Liver (tissue), 8 donors: ENCODE measurements at regions not wholly inside any gene's neighbourhood (a gene's known extent, or its start where the extent isn't known, plus 50 kb on each side); places are given as distances from the start of the nearest gene placed in this dataset.

ENCODE experiments used
- DNase-seq: peaks from one replicate; pipeline ENCODE4 v3.0.0-alpha.2; 2017; ENCODE audit warnings: low spot score
- H3K27ac ChIP-seq, 2 donors: one replicate each; pipeline ENCODE4 v1.7.0; 2013; ENCODE audit warnings: inconsistent platforms in 2 of 2, low read length in 2 of 2, control low read depth in 1 of 2, low read depth in 1 of 2, mild to moderate bottlenecking in 1 of 2
- H3K27me3 ChIP-seq, 4 donors: one replicate each; pipeline versions ENCODE4 v1.6.1 to v1.7.0; 2013; ENCODE audit warnings: low read length in 3 of 4, inconsistent platforms in 1 of 4, mild to moderate bottlenecking in 1 of 4, moderate library complexity in 1 of 4; ENCODE audit not compliant: control insufficient read depth in 4 of 4, insufficient read depth in 4 of 4
- H3K36me3 ChIP-seq, 4 donors: one replicate each; pipeline versions ENCODE4 v1.6.1 to v1.7.0; 2013; ENCODE audit warnings: low read length in 3 of 4, mild to moderate bottlenecking in 3 of 4, low read depth in 1 of 4, moderate library complexity in 1 of 4; ENCODE audit not compliant: control insufficient read depth in 4 of 4, insufficient read depth in 3 of 4
- H3K4me1 ChIP-seq, 4 donors: one replicate each; pipeline versions ENCODE4 v1.6.1 to v1.7.0; 2013; ENCODE audit warnings: low read length in 3 of 4, mild to moderate bottlenecking in 3 of 4, moderate library complexity in 1 of 4; ENCODE audit not compliant: control insufficient read depth in 4 of 4, insufficient read depth in 4 of 4
- H3K4me3 ChIP-seq, 3 donors: one replicate each; pipeline versions ENCODE4 v1.6.1 to v1.7.0; 2013; ENCODE audit warnings: low read length in 3 of 3, control low read depth in 1 of 3, low read depth in 1 of 3, mild to moderate bottlenecking in 1 of 3
- H3K9ac ChIP-seq, 2 donors: one replicate each; pipeline ENCODE4 v1.7.0; 2013; ENCODE audit warnings: low read length in 2 of 2, mild to moderate bottlenecking in 2 of 2, moderate library complexity in 2 of 2, control low read depth in 1 of 2, low read depth in 1 of 2
- H3K9me3 ChIP-seq, 4 donors: one replicate each; pipeline versions ENCODE4 v1.6.1 to v1.7.0; 2013; ENCODE audit warnings: low read length in 3 of 4; ENCODE audit not compliant: control insufficient read depth in 4 of 4
- CTCF ChIP-seq: fragments of 150-350 bp; IDR thresholded peaks from 2 replicates; pipeline ENCODE4 v1.5.1; 2017; ENCODE audit warnings: improper control_type of control experiment, low read depth, low read length; ENCODE audit not compliant: missing input control
- EGR1 ChIP-seq, 2 donors: IDR thresholded peaks; 2 replicates each; pipeline ENCODE4 v1.6.1; 2016 to 2018; ENCODE audit warnings: antibody characterized with exemption in 2 of 2, low read depth in 2 of 2
- FOXA1 ChIP-seq: IDR thresholded peaks from 2 replicates; pipeline ENCODE4 v1.6.1; 2016; ENCODE audit warnings: antibody characterized with exemption
- FOXA2 ChIP-seq: IDR thresholded peaks from 2 replicates; pipeline ENCODE4 v1.6.1; 2016; ENCODE audit warnings: antibody characterized with exemption
- GABPA ChIP-seq, 2 donors: IDR thresholded peaks in 1 of 2; conservative IDR thresholded peaks in 1 of 2; 2 replicates each; pipeline ENCODE4 v1.6.1; 2016; ENCODE audit warnings: antibody characterized with exemption in 2 of 2, mild to moderate bottlenecking in 1 of 2, moderate library complexity in 1 of 2
- HNF4A ChIP-seq, 2 donors: conservative IDR thresholded peaks; 2 replicates each; pipeline ENCODE4 v1.6.1; 2016; ENCODE audit warnings: antibody characterized with exemption in 2 of 2, mild to moderate bottlenecking in 2 of 2
- HNF4G ChIP-seq: IDR thresholded peaks from 2 replicates; pipeline ENCODE4 v1.6.1; 2016; ENCODE audit warnings: antibody characterized with exemption
- JUND ChIP-seq, 2 donors: IDR thresholded peaks; 2 replicates each; pipeline ENCODE4 v1.6.1; 2016; ENCODE audit warnings: antibody characterized with exemption in 2 of 2
- MAX ChIP-seq: IDR thresholded peaks from 2 replicates; pipeline ENCODE4 v1.6.1; 2016; ENCODE audit warnings: antibody characterized with exemption
- NR2F2 ChIP-seq: IDR thresholded peaks from 2 replicates; pipeline ENCODE4 v1.6.1; 2016; ENCODE audit warnings: antibody characterized with exemption
- RAD21 ChIP-seq, 2 donors: IDR thresholded peaks; 2 replicates each; pipeline ENCODE4 v1.6.1; 2016; ENCODE audit warnings: antibody characterized with exemption in 2 of 2, mild to moderate bottlenecking in 2 of 2
- REST ChIP-seq: IDR thresholded peaks from 2 replicates; pipeline ENCODE4 v1.6.1; 2016; ENCODE audit warnings: antibody characterized with exemption, mild to moderate bottlenecking
- RXRA ChIP-seq, 2 donors: IDR thresholded peaks; 2 replicates each; pipeline ENCODE4 v1.6.1; 2017 to 2018; ENCODE audit warnings: antibody characterized with exemption in 2 of 2, mild to moderate bottlenecking in 1 of 2
- SP1 ChIP-seq: IDR thresholded peaks from 2 replicates; pipeline ENCODE4 v1.6.1; 2018; ENCODE audit warnings: antibody characterized with exemption, mild to moderate bottlenecking
- TAF1 ChIP-seq: conservative IDR thresholded peaks from 2 replicates; pipeline ENCODE4 v1.6.1; 2016; ENCODE audit warnings: antibody characterized with exemption, mild to moderate bottlenecking
- YY1 ChIP-seq: IDR thresholded peaks from 2 replicates; pipeline ENCODE4 v1.6.1; 2016; ENCODE audit warnings: antibody characterized with exemption, mild to moderate bottlenecking
- WGBS: extraction: QIAGEN DNeasy Blood & Tissue Kit; methylation state at CpG from one replicate; pipeline ENCODE4 v1.1.7; 2013; 5-methylcytosine and 5-hydroxymethylcytosine counted together
- donor health status: healthy.
- donor health status: healthy.
- donor health status: healthy.
- donor health status: healthy.
- donor health status: healthy.

- H3K36me3 ChIP-seq = no peaks in the 10 kb centered on the region
- no peak overlapping the region for H3K4me3 ChIP-seq
- TF ChIP-seq NR2F2 (no peak), GABPA (IDR thresholded peaks at IDR 0.05 in 1 of 2, conservative IDR thresholded peaks at IDR 0.05 in 1 of 2) (no peak), HNF4A (conservative IDR thresholded peaks at IDR 0.05) (no peak), TAF1 (no peak), YY1 (no peak), REST (no peak), CTCF (no peak), MAX (no peak)
- no peak overlapping the region for H3K9ac ChIP-seq
- no peaks in the 10 kb centered on the region for H3K9me3 ChIP-seq
- no peak overlapping the region for H3K27ac ChIP-seq
- no peak for DNase-seq
- WGBS = 87% methylated on average over 3 of the region's 3 CpGs
- H3K27me3 ChIP-seq = no peaks in the 10 kb centered on the region
- peaks cover 3 to 20% (median 13%) of the 10 kb centered on the region in 4 donors for H3K4me1 ChIP-seq
Measured at GRCh38 chr12:24553259-24553658, 395.6 kb downstream of the BCAT1 start.

GRCh38 chr12:24551163-24551786 lies 397.6 kb downstream of the BCAT1 start:
- no peak for DNase-seq
- Histone ChIP-seq H3K4me3 (peak overlapping the region; percentile 2 to 51 (median 41)), H3K4me1 (peaks cover 3 to 20% (median 13%) of the 10 kb centered on the region in 4 donors), H3K36me3 (no peaks in the 10 kb centered on the region), H3K9me3 (no peaks in the 10 kb centered on the region), H3K27ac (peak overlapping the region; percentile 57 to 63), H3K9ac (peak overlapping the region; percentile 33 to 63), H3K27me3 (no peaks in the 10 kb centered on the region)
- 25% methylated on average over 10 of the region's 10 CpGs for WGBS
- TF ChIP-seq FOXA2 (peak; percentile 72), FOXA1 (peak; percentile 69), CTCF (no peak), MAX (peak; percentile 58), RXRA (IDR thresholded peaks at IDR 0.05) (peak; percentile 20 to 44), REST (no peak), RAD21 (IDR thresholded peaks at IDR 0.05) (peak; percentile 35 to 45), EGR1 (IDR thresholded peaks at IDR 0.05; ENCODE audit: low read depth in 2 of 2) (no peak), SP1 (peak; percentile 23), YY1 (peak; percentile 24), JUND (IDR thresholded peaks at IDR 0.05) (peak in 1 of 2 donors; percentile 29), HNF4G (peak; percentile 7), TAF1 (no peak), HNF4A (conservative IDR thresholded peaks at IDR 0.05) (peak; percentile 7 to 79)
